Stromal cell of bone marrow (primary cell): ENCODE measurements at regions not wholly inside any gene's neighbourhood (a gene's known extent, or its start where the extent isn't known, plus 50 kb on each side); places are given as distances from the start of the nearest gene placed in this dataset.
"Not testable (repeated sequence)": the region's sequence is repeated elsewhere in the genome, so short reads cannot be mapped to it uniquely, and the experiment has no call there.

Source experiments
- DNase-seq: peaks from one replicate; pipeline ENCODE4 v3.0.0-alpha.2; 2012; ENCODE audit warnings: low read depth

GRCh38 chr17:37828651-37829124, 83.8 kb upstream of the HNF1B start:
- no peak for DNase-seq

GRCh38 chr17:37827905-37828650, 83.2 kb upstream of the HNF1B start:
- DNase-seq = no peak

- no peak for DNase-seq
Observed at GRCh38 chr17:37826497-37827430, 81.9 kb upstream of the HNF1B start.

- no peak for DNase-seq
Observed at GRCh38 chr17:37825851-37826250, 81.0 kb upstream of the HNF1B start.

- DNase-seq = no peak
Observed at GRCh38 chr17:37824534-37825485, 80.0 kb upstream of the HNF1B start.

GRCh38 chr17:37823996-37824395, 79.1 kb upstream of the HNF1B start:
- DNase-seq = no peak

- DNase-seq = no peak
Observed at GRCh38 chr17:37820995-37821713, 76.3 kb upstream of the HNF1B start.

- DNase-seq = no peak
Observed at GRCh38 chr17:37820313-37820994, 75.6 kb upstream of the HNF1B start.

GRCh38 chr17:37818689-37819088, 73.8 kb upstream of the HNF1B start:
- no peak for DNase-seq

GRCh38 chr17:37816950-37817349, 72.1 kb upstream of the HNF1B start:
- no peak for DNase-seq

- DNase-seq = no peak
Observed at GRCh38 chr17:37815536-37815935, 70.7 kb upstream of the HNF1B start.

GRCh38 chr17:37813751-37814150, 68.9 kb upstream of the HNF1B start:
- no peak for DNase-seq

- DNase-seq = not testable (repeated sequence)
Observed at GRCh38 chr17:37808846-37809245, 64.0 kb upstream of the HNF1B start.

- peak; percentile 78 for DNase-seq
Observed at GRCh38 chr17:37802712-37803416, 58.0 kb upstream of the HNF1B start.

- DNase-seq = no peak
Observed at GRCh38 chr17:37802061-37802595, 57.3 kb upstream of the HNF1B start.

GRCh38 chr17:37801171-37801570, 56.3 kb upstream of the HNF1B start:
- no peak for DNase-seq

- no peak for DNase-seq
Observed at GRCh38 chr17:37797206-37797605, 52.3 kb upstream of the HNF1B start.

GRCh38 chr17:37796076-37796475, 51.2 kb upstream of the HNF1B start:
- no peak for DNase-seq
